Common myeloid progenitor, CD34-positive (primary cell): ENCODE measurements at regions not wholly inside any gene's neighbourhood (a gene's known extent, or its start where the extent isn't known, plus 50 kb on each side); places are given as distances from the start of the nearest gene placed in this dataset.

ENCODE experiments used
- CTCF ChIA-PET: fragments of 350-600 bp; sonication (Branson Sonifier 250); formaldehyde crosslinking; loops from one replicate; lab custom pipeline; 2021; ENCODE audit warnings: antibody characterized with exemption; lab: Charles Lee
- POLR2A ChIA-PET: fragments of 350-600 bp; sonication (Branson Sonifier 250); formaldehyde crosslinking; loops from one replicate; lab custom pipeline; 2021; ENCODE audit warnings: antibody characterized with exemption; lab: Charles Lee
- DNase-seq, 3 donors: peaks; one replicate each; pipeline versions ENCODE4 v3.0.0 to v3.0.0-alpha.2; 2013
- H3K27ac ChIP-seq, 2 experiments: 1 replicate in 1 of 2; 2 replicates in 1 of 2; pipeline ENCODE4 v1.7.0; 2013; ENCODE audit warnings: inconsistent platforms in 2 of 2, low read length in 2 of 2, mild to moderate bottlenecking in 2 of 2, low read depth in 1 of 2, moderate library complexity in 1 of 2; ENCODE audit not compliant: severe bottlenecking in 2 of 2, insufficient read depth in 1 of 2, poor library complexity in 1 of 2
- H3K27me3 ChIP-seq, 5 experiments: replicated peaks in 2 of 5; 1 replicate in 3 of 5; 2 replicates in 2 of 5; pipeline versions ENCODE4 v1.6.1 to v1.7.0; 2013; ENCODE audit warnings: low read length in 4 of 5, mild to moderate bottlenecking in 2 of 5, moderate library complexity in 2 of 5, inconsistent platforms in 1 of 5; ENCODE audit not compliant: insufficient read depth in 5 of 5, control insufficient read depth in 4 of 5
- H3K36me3 ChIP-seq, 4 experiments: 1 replicate in 2 of 4; 2 replicates in 2 of 4; pipeline versions ENCODE4 v1.6.1 to v1.7.0; 2013; ENCODE audit warnings: low read length in 3 of 4, control low read depth in 1 of 4, mild to moderate bottlenecking in 1 of 4; ENCODE audit not compliant: control insufficient read depth in 4 of 4, insufficient read depth in 4 of 4
- H3K4me1 ChIP-seq, 4 experiments: 1 replicate in 3 of 4; 2 replicates in 1 of 4; pipeline versions ENCODE4 v1.6.1 to v1.7.1; 2013; ENCODE audit warnings: low read length in 3 of 4, mild to moderate bottlenecking in 3 of 4, control low read depth in 1 of 4, inconsistent platforms in 1 of 4, moderate library complexity in 1 of 4; ENCODE audit not compliant: control insufficient read depth in 4 of 4, insufficient read depth in 4 of 4; ENCODE audit errors: control extremely low read depth in 1 of 4
- H3K4me3 ChIP-seq, 7 experiments: 1 replicate in 4 of 7; 2 replicates in 3 of 7; pipeline versions ENCODE4 v1.5.1 to v1.7.0; 2013; ENCODE audit warnings: mild to moderate bottlenecking in 7 of 7, low read length in 6 of 7, moderate library complexity in 6 of 7, inconsistent platforms in 2 of 7, low read depth in 2 of 7, control low read depth in 1 of 7; ENCODE audit not compliant: insufficient read depth in 4 of 7, control insufficient read depth in 1 of 7; ENCODE audit errors: extremely low read depth in 1 of 7
- H3K9me3 ChIP-seq, 5 experiments: 1 replicate in 4 of 5; 2 replicates in 1 of 5; pipeline versions ENCODE4 v1.6.1 to v1.7.1; 2013; ENCODE audit warnings: low read length in 4 of 5, mild to moderate bottlenecking in 2 of 5, inconsistent platforms in 1 of 5, low read depth in 1 of 5, moderate library complexity in 1 of 5; ENCODE audit not compliant: control insufficient read depth in 4 of 5, insufficient read depth in 2 of 5; ENCODE audit errors: control extremely low read depth in 1 of 5
- WGBS: methylation state at CpG from one replicate; pipeline ENCODE4 v1.1.5; 2013; ENCODE audit not compliant: insufficient coverage; 5-methylcytosine and 5-hydroxymethylcytosine counted together

DNA sequence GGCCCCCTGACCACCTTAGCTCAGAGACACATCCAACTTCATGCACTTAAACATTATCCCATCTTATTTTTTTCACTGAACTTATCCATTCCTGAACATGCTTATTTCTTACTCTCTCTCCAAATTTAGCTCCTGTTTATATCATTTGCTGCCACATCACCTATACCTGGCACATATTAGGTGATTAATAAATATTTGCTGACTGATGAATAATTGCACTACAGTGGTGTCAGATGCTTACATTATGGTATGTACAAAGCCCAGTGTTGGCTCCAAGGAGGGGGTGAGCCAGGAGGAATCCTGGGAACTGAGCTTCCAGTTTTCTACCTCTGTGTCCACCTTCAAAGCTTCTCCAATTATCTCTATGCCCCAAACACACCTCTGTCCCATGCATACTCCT is 124.0 kb upstream of the PMFBP1 start:
- Histone ChIP-seq H3K36me3 (peaks cover 0 to 2% (median 0%) of the 10 kb centered on the region in 4 experiments), H3K27me3 (no peaks in the 10 kb centered on the region), H3K27ac (no peak overlapping the region), H3K4me1 (no peaks in the 10 kb centered on the region), H3K9me3 (no peaks in the 10 kb centered on the region), H3K4me3 (no peak overlapping the region)
- POLR2A ChIA-PET, result no interaction called here
- DNase-seq, result no peak
- CTCF ChIA-PET, result no interaction called here

DNA sequence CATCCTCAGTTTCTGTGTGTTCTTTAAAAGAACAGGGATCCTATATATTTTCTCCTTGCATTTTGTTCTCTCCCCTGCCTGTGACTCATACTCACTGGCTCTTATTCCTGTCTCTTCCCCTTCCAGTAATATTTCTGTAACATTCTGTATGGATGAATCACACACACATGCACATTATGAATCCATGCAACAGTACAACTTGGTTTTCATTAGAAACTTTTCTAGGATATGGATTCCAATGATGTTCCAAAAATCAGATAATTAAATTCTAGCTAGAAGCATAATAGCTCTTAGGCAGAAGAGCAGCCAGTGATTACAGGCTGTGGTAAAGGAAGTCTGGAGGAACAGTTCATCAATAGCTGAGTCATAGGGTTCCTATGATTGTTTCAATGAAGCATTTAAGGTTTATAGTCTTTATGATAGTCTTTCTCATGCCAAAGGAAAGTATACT is 119.6 kb upstream of the PMFBP1 start:
- ChIA-PET POLR2A (no interaction called here), CTCF (no interaction called here)
- Histone ChIP-seq H3K27ac (no peak overlapping the region), H3K4me1 (no peaks in the 10 kb centered on the region), H3K9me3 (no peaks in the 10 kb centered on the region), H3K27me3 (no peaks in the 10 kb centered on the region), H3K36me3 (no peaks in the 10 kb centered on the region), H3K4me3 (no peak overlapping the region)
- DNase-seq, result peak in 2 of 3 donors; percentile 1 to 2

DNA sequence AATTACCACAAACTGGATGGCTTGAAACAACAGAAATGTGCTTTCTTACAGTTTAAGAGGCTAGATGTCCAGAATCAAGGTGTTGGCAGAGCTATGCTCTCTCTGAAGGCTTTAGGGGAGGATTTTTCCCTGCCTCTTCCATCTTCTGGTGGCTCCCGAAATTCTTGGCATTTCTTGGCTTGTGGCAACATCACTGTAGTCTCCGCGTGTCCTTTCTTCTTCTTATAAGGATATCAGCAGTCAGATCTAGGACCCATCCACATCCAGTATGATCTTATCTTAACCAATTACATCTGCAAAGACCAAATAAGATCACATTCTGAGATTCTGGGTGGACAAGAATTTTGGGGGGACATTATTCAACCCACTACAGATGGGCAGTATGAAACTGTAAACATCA is 119.2 kb upstream of the PMFBP1 start:
- Histone ChIP-seq H3K27ac (no peak overlapping the region), H3K4me3 (no peak overlapping the region), H3K36me3 (no peaks in the 10 kb centered on the region), H3K9me3 (no peaks in the 10 kb centered on the region), H3K4me1 (no peaks in the 10 kb centered on the region), H3K27me3 (no peaks in the 10 kb centered on the region)
- 100% methylated on average over 2 of the region's 3 CpGs for WGBS
- DNase-seq, result no peak
- CTCF ChIA-PET, result no interaction called here
- POLR2A ChIA-PET, result no interaction called here

DNA sequence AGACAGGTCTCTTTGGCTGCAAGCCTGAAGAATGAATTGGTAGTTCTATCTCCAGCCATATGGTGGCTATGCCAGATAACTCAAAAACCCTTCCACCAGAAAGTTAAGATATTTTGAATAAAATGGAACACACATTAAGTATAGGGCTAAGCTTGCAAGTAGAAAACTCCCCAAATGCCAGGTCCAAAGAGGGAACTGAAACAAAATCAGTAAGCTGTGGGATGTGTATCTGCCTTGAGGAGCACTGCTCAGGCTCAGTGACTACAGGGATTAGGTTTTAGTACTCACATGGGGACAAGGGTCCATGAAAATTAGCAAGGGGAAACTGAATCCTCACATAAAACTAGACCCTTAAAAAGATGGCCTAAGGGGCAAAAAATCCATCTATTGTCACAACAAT is 115.7 kb upstream of the PMFBP1 start:
- DNase-seq, result no peak
- CTCF ChIA-PET, result no interaction called here

DNA sequence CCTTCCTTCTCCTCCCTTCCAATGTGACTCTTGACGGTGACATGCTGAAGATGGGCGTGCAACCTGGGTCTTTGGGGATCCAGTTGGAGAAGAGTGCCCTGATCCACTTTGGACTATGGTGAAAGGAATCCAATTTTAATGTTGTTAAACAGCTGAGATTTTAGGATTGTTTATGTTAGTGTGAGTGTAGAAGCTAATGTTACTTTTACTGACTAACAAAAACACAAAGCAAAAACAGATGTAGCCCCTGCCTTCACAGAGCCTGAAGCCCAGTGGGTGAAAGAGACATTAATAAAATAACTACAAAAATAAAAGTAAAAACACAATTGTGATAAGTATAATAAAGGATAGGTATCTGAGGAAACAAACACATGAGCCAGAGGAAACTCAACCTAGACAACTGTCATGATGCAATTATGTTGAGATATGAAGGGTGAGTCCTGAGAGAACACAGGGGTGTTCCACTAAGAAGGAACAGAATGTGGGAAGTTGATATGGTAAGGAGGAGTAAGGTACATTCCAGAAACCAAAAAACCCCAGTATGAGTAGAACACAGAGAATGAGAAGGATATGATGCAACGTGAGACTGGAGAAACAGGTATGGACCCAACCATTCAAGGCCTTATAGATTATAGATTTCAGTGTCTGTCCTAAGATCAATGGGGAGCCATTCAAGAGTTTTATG is 115.1 kb upstream of the PMFBP1 start:
- Histone ChIP-seq H3K4me3 (no peak overlapping the region), H3K9me3 (no peaks in the 10 kb centered on the region), H3K27me3 (no peaks in the 10 kb centered on the region), H3K27ac (no peak overlapping the region), H3K4me1 (no peaks in the 10 kb centered on the region), H3K36me3 (peaks cover 0 to 11% (median 3%) of the 10 kb centered on the region in 4 experiments)
- ChIA-PET CTCF (no interaction called here), POLR2A (no interaction called here)
- WGBS, result 100% methylated on average over 1 of the region's 3 CpGs
- DNase-seq, result no peak

More for the DNA sequence above, 115.7 kb upstream of the PMFBP1 start:
- H3K9me3 ChIP-seq, result no peaks in the 10 kb centered on the region
- no peaks in the 10 kb centered on the region for H3K27me3 ChIP-seq
- no peaks in the 10 kb centered on the region for H3K4me1 ChIP-seq
- peaks cover 0 to 11% (median 3%) of the 10 kb centered on the region in 4 experiments for H3K36me3 ChIP-seq
- POLR2A ChIA-PET, result no interaction called here
- no peak overlapping the region for H3K4me3 ChIP-seq
- no peak overlapping the region for H3K27ac ChIP-seq

DNA sequence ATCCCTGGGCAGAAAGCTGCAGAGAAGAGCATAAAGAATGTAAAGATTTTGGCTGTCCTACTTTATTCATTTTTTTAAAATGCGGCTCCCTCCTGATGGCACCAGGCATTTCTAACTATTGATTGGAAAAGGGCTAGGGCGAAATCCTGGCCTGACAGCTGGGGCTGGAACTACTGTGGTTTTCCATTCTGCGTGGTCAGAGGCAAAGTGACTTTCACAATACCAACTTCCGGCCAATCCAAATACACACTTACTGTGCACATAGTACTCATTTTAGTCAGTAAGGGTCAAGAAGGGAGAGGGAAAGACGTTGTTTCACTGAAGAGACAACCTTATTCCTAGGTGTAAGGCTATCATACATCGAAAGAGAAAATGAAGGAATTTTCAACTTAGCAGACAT is 113.8 kb upstream of the PMFBP1 start:
- H3K4me3 ChIP-seq, result no peak overlapping the region
- POLR2A ChIA-PET, result no interaction called here
- H3K4me1 ChIP-seq, result no peaks in the 10 kb centered on the region
- H3K27ac ChIP-seq, result no peak overlapping the region
- peaks cover 0 to 11% (median 3%) of the 10 kb centered on the region in 4 experiments for H3K36me3 ChIP-seq
- H3K27me3 ChIP-seq, result no peaks in the 10 kb centered on the region
- WGBS, result 100% methylated on average over 5 of the region's 6 CpGs
- DNase-seq, result no peak
- CTCF ChIA-PET, result no interaction called here
- no peaks in the 10 kb centered on the region for H3K9me3 ChIP-seq

DNA sequence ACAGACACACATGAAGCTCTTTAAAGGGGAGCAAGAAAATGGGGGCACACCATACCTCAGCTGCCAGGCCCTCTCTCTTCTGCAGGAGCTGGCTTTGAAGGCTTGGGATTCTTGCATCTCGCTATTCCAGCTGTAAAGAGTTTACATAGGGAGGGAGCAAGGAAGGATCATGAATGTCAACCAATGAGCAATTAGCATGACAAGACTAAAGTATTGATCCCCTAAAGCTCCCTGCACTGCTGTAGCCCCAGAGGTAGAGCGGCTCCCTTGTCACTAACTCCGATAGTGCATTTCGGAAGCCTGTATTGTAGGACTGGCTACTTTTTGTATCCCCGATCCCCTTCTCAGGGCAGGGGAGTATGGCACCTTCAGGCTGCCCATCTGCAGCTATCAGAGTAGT is 113.4 kb upstream of the PMFBP1 start:
- CTCF ChIA-PET, result no interaction called here
- 98% methylated on average over 4 of the region's 5 CpGs for WGBS

More for the DNA sequence above, 113.4 kb upstream of the PMFBP1 start:
- H3K27ac ChIP-seq, result no peak overlapping the region
- POLR2A ChIA-PET, result no interaction called here
- no peak for DNase-seq
- H3K4me1 ChIP-seq, result no peaks in the 10 kb centered on the region
- H3K4me3 ChIP-seq, result no peak overlapping the region
- H3K36me3 ChIP-seq, result peaks cover 0 to 11% (median 3%) of the 10 kb centered on the region in 4 experiments
- no peaks in the 10 kb centered on the region for H3K27me3 ChIP-seq
- no peaks in the 10 kb centered on the region for H3K9me3 ChIP-seq
